Epidermal melanocyte (primary cell): ENCODE measurements at regions not wholly inside any gene's neighbourhood (a gene's known extent, or its start where the extent isn't known, plus 50 kb on each side); places are given as distances from the start of the nearest gene placed in this dataset.

Source experiments
- DNase-seq: peaks from one replicate; pipeline ENCODE4 v3.0.0; 2011; ENCODE audit warnings: low spot score; ENCODE audit not compliant: insufficient read length

DNA sequence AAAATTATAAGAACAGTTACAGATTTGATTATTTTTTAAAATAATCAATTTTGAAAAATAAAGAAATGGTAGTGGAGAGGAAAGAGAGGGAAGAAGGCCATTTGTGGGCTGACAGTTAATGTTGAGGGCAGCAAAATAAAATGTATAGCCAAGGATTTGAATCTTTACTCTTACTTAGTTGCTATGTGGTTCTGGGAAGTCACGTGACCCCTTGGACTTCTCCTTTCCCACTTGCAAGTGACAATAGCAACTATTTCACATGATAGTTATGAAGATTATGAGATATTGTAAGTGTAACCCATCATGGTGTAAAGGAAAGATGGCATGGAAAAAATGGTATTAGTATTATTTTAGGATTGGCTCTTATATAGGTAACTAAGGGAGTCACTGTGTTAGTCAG lies 567.3 kb upstream of the GHITM start:
- no peak for DNase-seq

GRCh38 chr10:83574770-83575169 lies 564.5 kb upstream of the GHITM start:
- DNase-seq = no peak

DNA sequence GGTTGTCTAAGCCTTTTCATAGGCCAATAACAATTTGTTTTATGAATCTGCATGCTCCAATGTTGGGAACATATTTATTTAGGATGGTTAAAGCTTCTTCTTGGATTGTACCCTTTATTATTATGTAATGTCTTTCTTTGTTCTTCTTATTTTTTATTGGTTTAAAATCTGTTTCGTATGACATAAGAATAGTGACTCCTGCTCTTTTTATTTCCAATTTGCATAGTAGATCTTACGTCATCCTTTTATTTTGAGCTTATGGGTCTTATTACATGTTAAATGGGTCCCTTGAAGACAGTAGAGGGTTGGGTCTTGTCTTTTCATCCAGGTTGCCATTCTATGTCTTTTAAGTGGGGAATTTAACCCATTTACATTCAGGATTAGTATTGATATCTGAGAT lies 561.9 kb upstream of the GHITM start:
- DNase-seq = no peak

- no peak for DNase-seq
Measured at GRCh38 chr10:83580373-83581012, 558.8 kb upstream of the GHITM start.

DNA sequence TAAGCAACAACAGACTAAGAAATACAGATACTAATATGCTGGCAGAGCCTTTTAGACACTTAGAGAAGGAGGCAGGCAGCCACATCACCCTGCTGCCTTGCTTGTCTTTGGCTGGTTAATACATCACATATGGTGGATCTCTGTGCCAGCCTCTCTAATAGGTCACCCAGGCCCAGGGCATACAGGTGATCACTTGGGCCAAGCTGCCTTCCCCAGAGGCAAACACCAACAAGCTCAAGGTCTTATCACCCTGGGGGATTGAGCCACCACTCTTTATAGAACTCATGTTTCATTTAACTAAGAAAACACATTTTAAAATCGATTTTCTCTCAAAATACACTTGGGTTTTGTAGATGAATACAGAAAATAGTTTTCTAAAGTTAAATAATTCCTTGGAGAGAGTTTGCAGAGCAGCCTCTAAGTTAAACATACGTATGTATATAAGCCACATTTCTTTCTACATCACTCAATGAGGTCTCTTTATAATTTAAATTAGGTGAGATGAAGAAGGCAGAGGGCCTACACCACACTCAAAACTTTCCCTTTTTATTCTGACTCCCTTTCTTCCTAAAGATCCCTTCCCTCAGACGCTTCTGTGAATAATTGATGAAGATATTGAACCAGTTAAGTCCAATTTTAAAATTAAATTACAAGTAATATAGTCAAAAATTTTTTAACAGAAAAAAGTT lies 556.8 kb upstream of the GHITM start:
- no peak for DNase-seq

- DNase-seq = no peak
Measured at GRCh38 chr10:83585686-83586085, 553.6 kb upstream of the GHITM start.

DNA sequence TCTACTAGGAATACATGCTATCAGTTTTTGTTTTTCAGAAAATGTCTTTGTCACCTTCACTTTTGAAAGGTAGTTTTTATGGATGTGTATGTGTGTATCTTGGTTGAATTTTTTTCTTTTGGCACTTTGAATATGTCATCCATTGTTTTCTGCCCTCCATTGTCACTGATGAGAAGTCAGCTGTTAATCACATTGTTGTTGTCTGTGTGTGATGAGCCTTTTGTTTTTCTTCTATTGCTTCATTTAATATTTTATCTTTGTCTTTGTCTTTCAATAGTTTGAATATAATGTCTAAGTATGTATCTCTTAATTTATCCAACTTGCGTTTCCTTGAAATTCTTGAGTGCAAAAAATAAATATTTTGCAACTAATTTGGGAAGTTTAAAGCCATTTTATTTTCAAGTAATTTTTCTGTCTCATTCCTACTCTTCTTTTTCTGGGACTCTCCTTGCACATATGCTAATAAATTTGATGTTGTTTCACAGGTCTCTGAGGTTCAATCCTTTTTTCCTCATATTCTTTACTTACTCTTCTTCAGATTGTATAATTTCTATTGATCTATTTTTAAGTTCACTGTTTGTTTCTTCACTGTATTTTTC lies 546.9 kb upstream of the GHITM start:
- DNase-seq = no peak

GRCh38 chr10:83603708-83604107 lies 535.6 kb upstream of the GHITM start:
- no peak for DNase-seq

- no peak for DNase-seq
Measured at GRCh38 chr10:83605783-83606630, 533.3 kb upstream of the GHITM start.

DNA sequence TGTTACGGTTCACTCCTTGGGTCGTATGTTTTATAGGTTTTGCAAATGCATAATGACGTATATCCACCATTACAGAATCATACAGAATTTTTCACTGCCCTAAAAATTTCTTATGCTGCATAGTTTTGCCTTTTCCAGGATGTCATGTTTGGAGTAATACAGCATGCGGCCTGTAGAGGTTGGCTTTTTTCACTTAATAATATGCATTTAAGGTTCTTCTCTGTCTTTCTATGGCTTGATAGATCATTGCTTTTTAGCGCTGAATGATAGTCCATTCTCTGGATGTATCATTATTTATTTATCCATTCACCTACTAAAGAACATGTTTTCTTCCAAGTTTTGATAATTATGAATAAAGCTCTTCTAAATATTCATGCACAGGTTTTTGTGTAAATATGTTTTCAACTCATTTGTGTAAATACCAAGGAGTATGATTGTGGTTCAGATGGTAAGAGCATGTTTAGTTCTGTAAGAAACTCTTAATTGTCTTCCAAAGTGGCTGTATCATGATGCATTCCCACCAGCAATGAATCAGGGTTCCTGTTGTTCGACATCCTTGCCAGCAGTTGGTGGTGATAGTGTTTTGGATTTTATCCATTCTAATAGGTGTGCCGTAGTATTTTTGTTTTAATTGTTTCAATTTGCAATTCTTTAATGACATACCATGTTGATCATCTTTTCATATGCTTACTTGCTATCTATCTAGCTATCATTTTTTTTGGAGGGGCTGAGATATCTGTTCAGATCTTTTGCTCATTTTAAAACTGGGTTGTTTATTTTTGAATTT lies 531.2 kb upstream of the GHITM start:
- no peak for DNase-seq

GRCh38 chr10:83612050-83612449 lies 527.3 kb upstream of the GHITM start:
- DNase-seq = no peak

DNA sequence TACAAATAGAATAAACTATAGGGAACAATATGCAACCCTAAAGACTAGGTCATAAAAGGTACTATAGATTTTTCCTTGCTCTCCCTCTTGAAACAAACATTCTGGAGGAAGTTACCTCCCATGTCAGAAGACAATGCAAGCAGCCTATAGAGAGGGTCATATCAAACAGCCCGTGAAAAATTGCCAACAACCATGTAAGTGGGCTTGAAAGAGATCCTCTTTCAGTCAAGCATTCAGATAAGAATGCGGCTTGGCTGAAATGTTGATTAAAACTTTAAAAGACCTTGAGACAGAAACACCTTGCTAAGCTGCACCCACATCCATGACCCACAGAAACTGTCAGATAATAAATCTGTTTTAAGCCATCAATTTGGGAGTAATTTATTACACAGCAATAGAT lies 526.6 kb upstream of the GHITM start:
- no peak for DNase-seq

GRCh38 chr10:83617172-83617571 lies 522.1 kb upstream of the GHITM start:
- no peak for DNase-seq

- DNase-seq = no peak
Measured at GRCh38 chr10:83617692-83618545, 521.4 kb upstream of the GHITM start.

DNA sequence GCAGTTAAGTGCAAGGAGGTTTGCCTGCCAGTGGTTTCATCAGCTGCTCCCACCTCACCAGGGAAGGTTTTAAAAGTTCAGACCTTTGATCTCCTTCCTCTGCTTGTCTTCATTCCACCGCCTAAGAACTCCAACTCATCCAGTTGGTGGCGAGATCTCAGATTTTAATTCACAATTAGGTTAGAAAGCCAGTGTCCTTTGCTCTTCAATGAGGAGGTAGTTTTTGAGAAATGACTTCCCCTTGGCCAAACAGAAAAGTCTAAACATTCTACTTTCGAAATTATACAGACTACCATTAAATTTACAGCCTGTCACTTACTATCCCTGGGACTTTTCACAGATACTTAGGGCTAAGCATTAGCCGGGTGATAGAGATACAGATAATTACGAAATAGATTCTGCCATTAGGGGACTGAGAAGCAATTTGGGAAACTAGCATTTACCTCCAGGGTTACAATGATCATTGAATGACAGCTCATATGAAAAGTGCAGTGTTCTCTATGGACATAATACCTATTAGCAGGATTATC lies 513.4 kb upstream of the GHITM start:
- no peak for DNase-seq

- DNase-seq = no peak
Measured at GRCh38 chr10:83632701-83633100, 506.6 kb upstream of the GHITM start.

GRCh38 chr10:83633547-83633946 lies 505.8 kb upstream of the GHITM start:
- no peak for DNase-seq

GRCh38 chr10:83636826-83637225 lies 502.5 kb upstream of the GHITM start:
- DNase-seq = no peak

- DNase-seq = no peak
Measured at GRCh38 chr10:83647526-83647925, 491.8 kb upstream of the GHITM start.

- DNase-seq = no peak
Measured at GRCh38 chr10:83648201-83648600, 491.1 kb upstream of the GHITM start.
